Loucy (cell line): ENCODE measurements at regions not wholly inside any gene's neighbourhood (a gene's known extent, or its start where the extent isn't known, plus 50 kb on each side); places are given as distances from the start of the nearest gene placed in this dataset.

Experiments
- H2AFZ ChIP-seq: fragments of 200-600 bp; sonication (generic); 2 replicates; pipeline ENCODE4 v1.6.0; 2016; ENCODE audit warnings: antibody characterized with exemption, mild to moderate bottlenecking, low read length, moderate library complexity
- H3F3A ChIP-seq: fragments of 200-600 bp; 2 replicates; pipeline ENCODE4 v1.6.0; 2016; ENCODE audit warnings: antibody characterized with exemption, low read depth, mild to moderate bottlenecking
- H3K27me3 ChIP-seq: fragments of 200-600 bp; sonication (generic); 2 replicates; pipeline ENCODE4 v1.6.1; 2014; ENCODE audit warnings: low read length, mild to moderate bottlenecking; ENCODE audit not compliant: insufficient read depth, poor library complexity, severe bottlenecking
- H3K36me3 ChIP-seq: fragments of 200-600 bp; sonication (generic); 2 replicates; pipeline ENCODE4 v1.6.1; 2016; ENCODE audit warnings: low read length; ENCODE audit not compliant: insufficient read depth
- H3K4me1 ChIP-seq: fragments of 200-600 bp; sonication (generic); 2 replicates; pipeline ENCODE4 v1.5.1; 2014; ENCODE audit warnings: low read length, mild to moderate bottlenecking; ENCODE audit not compliant: insufficient read depth, poor library complexity, severe bottlenecking
- H3K4me2 ChIP-seq: fragments of 200-600 bp; sonication (generic); 2 replicates; pipeline ENCODE4 v1.6.0; 2014; ENCODE audit warnings: antibody characterized with exemption, low read length, low read depth, mild to moderate bottlenecking; ENCODE audit not compliant: poor library complexity, severe bottlenecking
- H3K4me3 ChIP-seq: fragments of 200-600 bp; sonication (generic); 2 replicates; pipeline ENCODE4 v1.5.1; 2014; ENCODE audit warnings: low read length, mild to moderate bottlenecking, mixed read lengths; ENCODE audit not compliant: poor library complexity, severe bottlenecking
- H3K79me2 ChIP-seq: fragments of 200-600 bp; sonication (generic); 2 replicates; pipeline ENCODE4 v1.6.1; 2014; ENCODE audit warnings: low read length; ENCODE audit not compliant: insufficient read depth
- H3K9ac ChIP-seq: fragments of 200-600 bp; sonication (generic); 2 replicates; pipeline ENCODE4 v1.6.0; 2014; ENCODE audit warnings: mild to moderate bottlenecking, low read depth, low read length, moderate library complexity; ENCODE audit not compliant: poor library complexity, severe bottlenecking
- H3K9me2 ChIP-seq: fragments of 200-600 bp; sonication (generic); replicated peaks from 2 replicates; pipeline ENCODE4 v1.6.1; 2016; ENCODE audit warnings: low read depth, low read length, mixed read lengths
- H3K9me3 ChIP-seq: fragments of 200-600 bp; sonication (generic); 2 replicates; pipeline ENCODE4 v1.6.1; 2014; ENCODE audit warnings: mild to moderate bottlenecking, antibody characterized with exemption, low read length, low read depth; ENCODE audit not compliant: insufficient read depth
- H4K20me1 ChIP-seq: fragments of 200-600 bp; sonication (generic); 2 replicates; pipeline ENCODE4 v1.6.0; 2014; ENCODE audit warnings: antibody characterized with exemption, low read length, mild to moderate bottlenecking; ENCODE audit not compliant: insufficient read depth, poor library complexity, severe bottlenecking
- EZH2phosphoT487 ChIP-seq: fragments of 200-600 bp; IDR thresholded peaks from 2 replicates; pipeline ENCODE4 v1.6.1; 2018; ENCODE audit warnings: antibody characterized with exemption, mild to moderate bottlenecking, moderate library complexity, borderline replicate concordance
- TF ChIP-seq, protein P1 (sequence below): fragments of 200-600 bp; sonication (generic); conservative IDR thresholded peaks from 2 replicates; pipeline ENCODE4 v1.5.1; 2014; ENCODE audit warnings: mild to moderate bottlenecking, antibody characterized with exemption, low read length

- no peaks in the 10 kb centered on the region for H3K79me2 ChIP-seq
- no peak for TF ChIP-seq EZH2phosphoT487
- TF ChIP-seq, protein P1, sequence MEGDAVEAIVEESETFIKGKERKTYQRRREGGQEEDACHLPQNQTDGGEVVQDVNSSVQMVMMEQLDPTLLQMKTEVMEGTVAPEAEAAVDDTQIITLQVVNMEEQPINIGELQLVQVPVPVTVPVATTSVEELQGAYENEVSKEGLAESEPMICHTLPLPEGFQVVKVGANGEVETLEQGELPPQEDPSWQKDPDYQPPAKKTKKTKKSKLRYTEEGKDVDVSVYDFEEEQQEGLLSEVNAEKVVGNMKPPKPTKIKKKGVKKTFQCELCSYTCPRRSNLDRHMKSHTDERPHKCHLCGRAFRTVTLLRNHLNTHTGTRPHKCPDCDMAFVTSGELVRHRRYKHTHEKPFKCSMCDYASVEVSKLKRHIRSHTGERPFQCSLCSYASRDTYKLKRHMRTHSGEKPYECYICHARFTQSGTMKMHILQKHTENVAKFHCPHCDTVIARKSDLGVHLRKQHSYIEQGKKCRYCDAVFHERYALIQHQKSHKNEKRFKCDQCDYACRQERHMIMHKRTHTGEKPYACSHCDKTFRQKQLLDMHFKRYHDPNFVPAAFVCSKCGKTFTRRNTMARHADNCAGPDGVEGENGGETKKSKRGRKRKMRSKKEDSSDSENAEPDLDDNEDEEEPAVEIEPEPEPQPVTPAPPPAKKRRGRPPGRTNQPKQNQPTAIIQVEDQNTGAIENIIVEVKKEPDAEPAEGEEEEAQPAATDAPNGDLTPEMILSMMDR = no peak
- no peak overlapping the region for H2AFZ ChIP-seq
- no peaks in the 10 kb centered on the region for H4K20me1 ChIP-seq
- no peaks in the 10 kb centered on the region for H3K4me1 ChIP-seq
- no peak overlapping the region for H3K4me2 ChIP-seq
- no peaks in the 10 kb centered on the region for H3K27me3 ChIP-seq
- H3K4me3 ChIP-seq = no peak overlapping the region
- no peak overlapping the region for H3K9ac ChIP-seq
- H3F3A ChIP-seq = no peaks in the 10 kb centered on the region
- no peaks in the 10 kb centered on the region; the same call in 1 of the 2 replicates for H3K9me2 ChIP-seq
- H3K36me3 ChIP-seq = no peaks in the 10 kb centered on the region
- no peaks in the 10 kb centered on the region for H3K9me3 ChIP-seq
These were observed 1377.6 kb upstream of the PIK3C3 start for GRCh38 chr18:40577239-40577980.

- no peaks in the 10 kb centered on the region for H3K36me3 ChIP-seq
- H3K4me2 ChIP-seq = no peak overlapping the region
- H3F3A ChIP-seq = no peaks in the 10 kb centered on the region
- no peaks in the 10 kb centered on the region for H3K27me3 ChIP-seq
- H3K79me2 ChIP-seq = no peaks in the 10 kb centered on the region
- H3K9ac ChIP-seq = no peak overlapping the region
- H3K4me1 ChIP-seq = no peaks in the 10 kb centered on the region
- H3K9me2 ChIP-seq = no peaks in the 10 kb centered on the region; the same call in 1 of the 2 replicates
- H2AFZ ChIP-seq = no peak overlapping the region
- TF ChIP-seq, protein P1 = no peak
- no peak for TF ChIP-seq EZH2phosphoT487
- H4K20me1 ChIP-seq = no peaks in the 10 kb centered on the region
- H3K4me3 ChIP-seq = no peak overlapping the region
- H3K9me3 ChIP-seq = no peaks in the 10 kb centered on the region
These were observed 1378.4 kb upstream of the PIK3C3 start for GRCh38 chr18:40576507-40577115.

- Histone ChIP-seq H2AFZ (no peak overlapping the region), H3K36me3 (no peaks in the 10 kb centered on the region), H3K4me3 (no peak overlapping the region), H3K4me1 (no peaks in the 10 kb centered on the region), H3F3A (no peaks in the 10 kb centered on the region), H4K20me1 (no peaks in the 10 kb centered on the region), H3K4me2 (no peak overlapping the region), H3K9me2 (no peaks in the 10 kb centered on the region), H3K9ac (no peak overlapping the region), H3K79me2 (no peaks in the 10 kb centered on the region), H3K9me3 (no peaks in the 10 kb centered on the region), H3K27me3 (no peaks in the 10 kb centered on the region)
- TF ChIP-seq, protein P1 = no peak
- TF ChIP-seq EZH2phosphoT487 = no peak
These were observed 1384.4 kb upstream of the PIK3C3 start for GRCh38 chr18:40570615-40571014.
